GM12875 (cell line): ENCODE measurements at regions not wholly inside any gene's neighbourhood (a gene's known extent, or its start where the extent isn't known, plus 50 kb on each side); places are given as distances from the start of the nearest gene placed in this dataset.

ENCODE experiments used
- H3K4me3 ChIP-seq: one replicate; pipeline ENCODE4 v1.5.1; 2011; ENCODE audit warnings: low read depth, low read length, control low read depth
- TF ChIP-seq, protein P1 (sequence below): IDR thresholded peaks from 2 replicates; pipeline ENCODE4 v1.5.1; 2011; ENCODE audit warnings: low read depth, mild to moderate bottlenecking, control low read depth, inconsistent platforms, low read length, moderate library complexity, borderline replicate concordance; ENCODE audit not compliant: insufficient read depth

DNA sequence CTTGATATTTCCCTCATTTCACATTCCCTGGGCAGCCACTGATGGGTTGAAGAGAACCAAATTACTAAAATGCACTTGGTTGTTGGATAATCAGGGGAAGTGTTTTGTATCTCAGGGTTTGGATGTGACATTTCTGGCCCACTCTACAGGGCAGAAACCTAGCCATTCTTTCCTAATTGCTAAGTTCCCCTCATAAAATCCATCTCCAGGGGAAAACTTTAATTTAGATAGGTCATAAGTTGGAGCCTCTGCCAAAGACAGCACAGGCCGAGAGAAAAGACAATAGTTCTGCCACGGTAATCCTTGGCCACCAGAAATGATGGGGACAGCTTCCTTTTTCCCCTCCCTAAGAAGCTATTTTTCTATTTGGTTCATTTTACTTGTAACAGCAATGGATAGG is 192.7 kb upstream of the C1QTNF7 start:
- no peak overlapping the region for H3K4me3 ChIP-seq
- TF ChIP-seq, protein P1, sequence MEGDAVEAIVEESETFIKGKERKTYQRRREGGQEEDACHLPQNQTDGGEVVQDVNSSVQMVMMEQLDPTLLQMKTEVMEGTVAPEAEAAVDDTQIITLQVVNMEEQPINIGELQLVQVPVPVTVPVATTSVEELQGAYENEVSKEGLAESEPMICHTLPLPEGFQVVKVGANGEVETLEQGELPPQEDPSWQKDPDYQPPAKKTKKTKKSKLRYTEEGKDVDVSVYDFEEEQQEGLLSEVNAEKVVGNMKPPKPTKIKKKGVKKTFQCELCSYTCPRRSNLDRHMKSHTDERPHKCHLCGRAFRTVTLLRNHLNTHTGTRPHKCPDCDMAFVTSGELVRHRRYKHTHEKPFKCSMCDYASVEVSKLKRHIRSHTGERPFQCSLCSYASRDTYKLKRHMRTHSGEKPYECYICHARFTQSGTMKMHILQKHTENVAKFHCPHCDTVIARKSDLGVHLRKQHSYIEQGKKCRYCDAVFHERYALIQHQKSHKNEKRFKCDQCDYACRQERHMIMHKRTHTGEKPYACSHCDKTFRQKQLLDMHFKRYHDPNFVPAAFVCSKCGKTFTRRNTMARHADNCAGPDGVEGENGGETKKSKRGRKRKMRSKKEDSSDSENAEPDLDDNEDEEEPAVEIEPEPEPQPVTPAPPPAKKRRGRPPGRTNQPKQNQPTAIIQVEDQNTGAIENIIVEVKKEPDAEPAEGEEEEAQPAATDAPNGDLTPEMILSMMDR: no peak

- H3K4me3 ChIP-seq: no peak overlapping the region
- TF ChIP-seq, protein P1: no peak
Measured at GRCh38 chr4:15237648-15238230, 190.1 kb upstream of the C1QTNF7 start.

DNA sequence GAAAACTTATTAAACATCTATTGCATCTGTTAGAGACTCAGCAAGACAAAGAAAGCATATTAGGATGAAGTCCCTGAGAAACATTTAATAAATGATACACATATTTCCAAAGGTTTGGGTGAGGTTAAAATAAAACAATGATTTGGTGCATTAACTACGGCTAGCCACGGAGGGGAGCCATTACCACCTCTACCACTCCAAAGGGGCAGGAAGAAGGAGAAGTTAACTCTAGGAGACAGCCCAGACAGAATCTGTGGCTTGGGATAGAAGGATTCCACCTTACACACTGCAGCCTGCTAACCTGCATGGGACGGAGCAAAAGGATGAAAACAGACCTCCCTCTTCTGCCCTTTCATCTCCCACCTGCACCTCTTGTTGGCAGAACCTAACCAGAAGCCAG is 189.1 kb upstream of the C1QTNF7 start:
- TF ChIP-seq, protein P1: peak; percentile 55
- no peak overlapping the region for H3K4me3 ChIP-seq

DNA sequence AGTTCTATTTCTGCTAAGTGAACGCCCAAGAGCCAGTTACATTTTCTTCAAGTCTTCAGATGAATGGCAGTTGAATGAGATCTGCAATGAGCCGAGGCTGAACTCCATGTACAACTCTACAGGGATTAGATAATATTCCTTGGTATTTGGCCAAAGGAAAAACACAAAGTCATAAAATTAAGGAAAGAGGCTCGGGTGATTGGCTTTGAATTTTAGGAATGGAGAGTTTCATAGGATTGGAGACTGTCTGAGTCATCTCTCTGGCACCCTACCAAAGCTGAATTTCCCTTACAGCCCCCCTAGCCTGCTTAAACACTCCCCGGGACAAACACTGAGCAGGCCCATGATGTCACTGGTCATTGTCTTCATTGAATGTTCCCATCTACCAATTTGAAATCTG is 188.0 kb upstream of the C1QTNF7 start:
- TF ChIP-seq, protein P1: no peak
- no peak overlapping the region for H3K4me3 ChIP-seq

GRCh38 chr4:15240764-15241163 is 187.1 kb upstream of the C1QTNF7 start:
- TF ChIP-seq, protein P1: no peak
- no peak overlapping the region for H3K4me3 ChIP-seq

GRCh38 chr4:15242021-15242420 is 185.8 kb upstream of the C1QTNF7 start:
- H3K4me3 ChIP-seq: no peak overlapping the region
- TF ChIP-seq, protein P1: no peak

GRCh38 chr4:15244354-15244753 is 183.5 kb upstream of the C1QTNF7 start:
- TF ChIP-seq, protein P1: no peak
- no peak overlapping the region for H3K4me3 ChIP-seq
